ENCODE measurements at regions not wholly inside any gene's neighbourhood (a gene's known extent, or its start where the extent isn't known, plus 50 kb on each side); places are given as distances from the start of the nearest gene placed in this dataset.

GRCh38 chr18:4851301-4851976, 345.6 kb downstream of the AKAIN1 start:
- TF ChIP-seq ZBTB7A (IDR thresholded peaks at IDR 0.05; ENCODE audit: low read depth) (no peak), EP300 (IDR thresholded peaks at IDR 0.05; ENCODE audit: borderline replicate concordance) (no peak), TCF12 (IDR thresholded peaks at IDR 0.05; ENCODE audit: low read depth) (no peak), CEBPB (IDR thresholded peaks at IDR 0.05) (no peak), FOXM1 (IDR thresholded peaks at IDR 0.05; ENCODE audit: borderline replicate concordance, low read depth) (no peak), RAD21 (IDR thresholded peaks at IDR 0.05; ENCODE audit: low read depth) (no peak)
- TF ChIP-seq, protein P1, sequence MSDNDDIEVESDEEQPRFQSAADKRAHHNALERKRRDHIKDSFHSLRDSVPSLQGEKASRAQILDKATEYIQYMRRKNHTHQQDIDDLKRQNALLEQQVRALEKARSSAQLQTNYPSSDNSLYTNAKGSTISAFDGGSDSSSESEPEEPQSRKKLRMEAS (IDR thresholded peaks at IDR 0.05), result no peak
